ENCODE measurements at regions not wholly inside any gene's neighbourhood (a gene's known extent, or its start where the extent isn't known, plus 50 kb on each side); places are given as distances from the start of the nearest gene placed in this dataset.

- DNase-seq, result no peak
These were observed 113.5 kb upstream of the ZNF678 start for GRCh38 chr1:227449741-227450441.

- peak; percentile 15 for DNase-seq
These were observed 114.3 kb upstream of the ZNF678 start for GRCh38 chr1:227449051-227449450.

GRCh38 chr1:227447531-227447990, 115.8 kb upstream of the ZNF678 start:
- DNase-seq, result no peak

- DNase-seq, result no peak
These were observed 117.6 kb upstream of the ZNF678 start for GRCh38 chr1:227445746-227446145.

GRCh38 chr1:227445092-227445674, 118.2 kb upstream of the ZNF678 start:
- DNase-seq, result no peak

DNA sequence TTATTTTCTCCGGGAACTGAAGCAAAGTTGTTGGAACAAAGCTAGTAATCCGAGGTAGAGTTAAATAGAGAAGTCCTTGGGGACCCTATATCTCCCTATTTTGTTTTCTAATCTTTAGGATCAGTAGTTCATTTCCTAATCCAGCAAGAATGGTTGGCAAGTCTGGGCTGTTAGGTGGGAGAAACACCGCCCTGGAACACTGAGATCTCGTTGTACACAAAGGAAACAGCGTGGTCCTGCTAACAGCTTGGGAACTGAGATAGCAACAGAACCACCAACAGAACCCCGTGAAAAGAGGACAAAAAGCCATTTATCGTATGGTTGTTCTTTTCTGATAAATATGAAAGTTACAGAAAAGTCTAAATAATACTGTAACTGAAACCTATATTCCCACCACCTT, 121.9 kb upstream of the CDC42BPA start:
- no peak for DNase-seq

- DNase-seq, result peak; percentile 84
These were observed 119.3 kb upstream of the CDC42BPA start for GRCh38 chr1:227437495-227438008.

DNA sequence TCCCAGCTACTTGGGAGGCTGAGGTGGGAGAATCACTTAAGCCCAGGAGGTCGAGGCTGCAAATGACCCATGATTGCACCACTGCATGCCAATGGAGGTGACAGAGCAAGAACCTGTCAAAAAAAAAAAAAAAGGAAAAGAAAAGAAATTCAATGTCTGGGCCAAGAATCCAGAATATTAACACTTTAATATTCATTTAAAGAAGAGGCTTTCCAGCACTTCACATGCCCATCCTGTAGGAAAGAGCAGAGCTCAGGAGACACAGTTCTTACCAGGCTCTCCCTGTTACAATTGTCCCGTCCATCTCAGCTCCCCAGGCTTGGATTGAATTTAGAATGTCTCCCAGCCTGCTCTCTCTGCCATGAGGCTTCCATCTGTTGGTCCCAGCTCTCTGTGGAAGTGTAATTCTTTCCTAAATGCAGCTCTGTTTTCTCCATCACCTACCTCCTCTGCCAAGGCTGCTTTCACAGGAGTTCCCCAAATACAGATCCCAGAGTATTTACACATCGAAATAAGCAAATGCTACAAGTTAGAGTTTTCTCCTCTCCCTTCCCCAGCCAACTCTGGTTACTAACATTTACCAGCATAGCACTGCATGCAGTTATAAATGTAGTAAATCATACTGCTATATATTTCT, 116.6 kb upstream of the CDC42BPA start:
- DNase-seq, result no peak

DNA sequence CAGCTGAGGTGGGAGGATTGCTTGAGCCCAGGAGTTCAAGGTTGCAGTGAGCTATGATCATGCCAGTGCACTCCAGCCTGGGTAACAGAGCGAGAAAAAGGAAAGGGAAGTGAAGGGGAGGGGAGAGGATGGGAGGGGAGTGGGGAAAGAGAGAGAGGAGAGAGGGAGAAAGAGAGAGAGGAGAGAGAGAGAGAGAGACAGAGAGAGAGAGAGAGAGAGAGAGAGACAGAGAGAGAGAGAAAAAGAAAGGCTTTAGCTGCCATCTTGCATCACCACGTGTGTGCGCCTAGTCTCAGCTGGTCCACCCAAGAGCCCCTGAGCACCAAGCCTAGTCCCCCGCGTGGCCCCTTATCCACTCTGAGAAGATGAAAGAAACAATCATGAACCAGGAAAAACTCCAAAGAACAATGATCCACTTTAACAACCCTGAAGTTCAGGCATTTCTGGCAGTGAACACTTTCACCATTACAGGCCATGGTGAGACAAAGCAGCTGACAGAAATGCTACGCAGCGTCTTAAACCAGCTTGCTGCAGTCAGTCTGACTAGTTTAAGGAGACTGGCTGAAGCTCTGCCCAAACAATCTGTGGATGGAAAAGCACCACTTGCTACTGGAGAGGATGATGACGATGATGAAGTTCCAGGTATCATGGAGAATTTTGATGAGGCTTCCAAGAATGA, 115.5 kb upstream of the CDC42BPA start:
- no peak for DNase-seq

DNA sequence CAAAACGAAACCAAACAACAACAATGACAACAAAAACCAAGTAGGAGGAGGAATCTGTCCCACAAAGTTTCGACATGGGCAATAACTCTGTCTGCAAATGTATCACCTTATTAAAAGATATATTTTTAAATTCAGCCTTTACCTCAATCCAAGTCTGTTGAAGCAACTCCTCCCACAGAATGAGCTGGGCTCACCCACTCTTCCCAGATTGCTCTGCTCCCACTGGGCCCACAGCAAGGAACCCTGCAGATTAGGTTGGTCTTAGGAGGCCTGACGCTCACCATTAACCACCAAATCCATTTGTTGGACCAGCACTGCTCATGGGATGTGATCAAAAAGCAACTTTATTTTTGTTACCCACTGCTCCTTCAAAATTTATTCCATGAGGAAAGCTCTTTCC, 114.7 kb upstream of the CDC42BPA start:
- DNase-seq, result no peak

DNA sequence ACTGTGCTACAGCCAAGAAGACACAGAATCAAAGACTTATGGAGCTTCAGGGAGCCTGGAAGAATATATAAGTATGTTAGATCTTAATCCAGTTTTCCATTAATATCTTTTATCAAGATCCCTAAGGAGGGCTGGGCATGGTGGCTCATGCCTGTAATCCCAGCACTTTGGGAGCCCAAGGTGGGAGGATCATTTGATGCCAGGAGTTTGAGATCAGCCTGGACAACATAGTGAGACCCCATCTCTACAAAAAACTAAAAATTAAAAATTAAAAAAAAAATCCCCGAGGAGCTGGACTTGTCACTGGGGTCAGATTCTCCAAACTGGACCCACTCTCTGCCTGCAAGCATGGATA, 113.9 kb upstream of the CDC42BPA start:
- no peak for DNase-seq

- no peak for DNase-seq
These were observed 111.4 kb upstream of the CDC42BPA start for GRCh38 chr1:227429447-227430359.

DNA sequence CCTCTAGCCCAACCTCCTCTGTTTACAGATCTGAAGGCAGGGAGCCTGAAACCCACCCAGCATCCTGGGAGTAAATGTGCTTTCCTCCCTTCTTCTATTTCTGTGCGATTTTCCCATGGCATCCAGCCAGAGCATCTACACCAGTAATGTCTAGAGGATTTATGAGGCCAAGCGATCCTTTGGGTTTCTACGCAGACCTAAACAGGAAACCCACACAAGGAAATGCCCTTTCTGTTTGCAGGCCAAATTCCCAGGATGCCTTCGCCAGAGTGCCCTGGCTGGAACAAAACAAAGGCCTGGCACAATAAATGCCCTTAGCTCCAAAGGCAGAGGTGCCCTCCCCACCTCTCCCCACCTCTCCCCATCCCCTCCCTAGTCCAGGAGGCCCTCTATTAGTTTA, 110.5 kb upstream of the CDC42BPA start:
- DNase-seq, result no peak

- DNase-seq, result no peak
These were observed 109.1 kb upstream of the CDC42BPA start for GRCh38 chr1:227427411-227427810.

DNA sequence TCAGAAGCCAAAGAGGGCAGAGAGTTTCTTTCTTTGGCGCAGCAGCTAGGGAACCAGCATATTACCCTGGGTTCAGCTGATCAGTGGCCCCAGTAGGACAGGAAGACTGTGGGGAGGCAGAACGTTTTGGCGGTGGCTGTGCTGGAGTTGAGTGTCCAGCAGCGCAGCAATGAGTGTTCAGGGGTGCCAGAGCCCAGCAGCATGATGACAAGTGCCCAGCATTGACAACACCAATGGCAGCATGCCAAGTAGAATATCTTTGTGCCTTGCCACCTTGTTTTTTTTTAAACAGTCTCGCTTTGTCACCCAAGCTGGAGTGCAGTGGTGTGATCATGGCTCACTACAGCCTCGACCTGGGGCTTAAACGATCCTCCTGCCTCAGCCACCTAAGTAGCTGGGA, 106.7 kb upstream of the CDC42BPA start:
- no peak for DNase-seq

DNA sequence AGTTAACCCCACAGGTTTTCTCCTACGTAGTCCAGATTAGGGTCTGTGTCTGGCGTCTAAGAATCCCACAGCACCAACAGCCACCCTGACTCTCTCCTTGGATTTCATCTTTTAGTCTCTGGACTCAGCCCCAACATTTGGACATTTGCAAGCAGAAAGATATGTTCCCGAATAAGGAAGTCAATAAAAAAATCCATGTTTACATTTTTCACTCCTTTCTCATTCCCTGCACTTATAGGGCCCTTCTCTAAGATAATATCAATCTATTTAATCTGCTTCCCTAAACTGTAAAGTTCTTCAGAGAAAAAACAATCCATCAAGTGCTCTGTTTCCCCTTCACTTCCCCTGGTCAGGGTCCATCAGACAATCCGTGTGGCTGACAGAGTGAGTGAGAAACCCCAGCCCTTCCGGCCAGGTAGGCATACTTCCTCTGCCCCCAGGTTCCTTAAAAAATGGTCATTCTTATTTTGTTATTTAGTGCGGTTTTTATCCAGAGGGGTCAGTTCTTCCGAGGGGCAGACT, 105.9 kb upstream of the CDC42BPA start:
- no peak for DNase-seq

DNA sequence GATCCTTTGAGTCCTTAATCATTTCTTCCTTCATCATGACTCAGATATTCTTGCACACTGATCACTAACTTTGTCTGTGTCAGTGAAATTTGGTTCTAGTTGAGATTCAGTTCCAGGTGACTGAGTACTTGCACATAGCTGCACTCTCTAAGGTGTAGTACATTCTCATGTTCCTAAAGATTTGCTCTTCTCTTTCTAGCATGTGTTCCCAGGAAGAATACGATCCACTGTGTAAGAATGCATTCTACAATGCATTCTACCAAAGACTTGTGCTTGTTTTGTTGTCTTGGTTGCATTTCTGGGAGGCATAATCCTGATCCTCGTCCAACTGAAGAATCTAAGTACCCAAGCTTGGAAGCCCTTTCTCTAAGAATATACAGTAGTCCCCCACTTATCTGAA, 104.3 kb upstream of the CDC42BPA start:
- no peak for DNase-seq

GRCh38 chr1:227420147-227420546, 101.9 kb upstream of the CDC42BPA start:
- DNase-seq, result no peak

DNA sequence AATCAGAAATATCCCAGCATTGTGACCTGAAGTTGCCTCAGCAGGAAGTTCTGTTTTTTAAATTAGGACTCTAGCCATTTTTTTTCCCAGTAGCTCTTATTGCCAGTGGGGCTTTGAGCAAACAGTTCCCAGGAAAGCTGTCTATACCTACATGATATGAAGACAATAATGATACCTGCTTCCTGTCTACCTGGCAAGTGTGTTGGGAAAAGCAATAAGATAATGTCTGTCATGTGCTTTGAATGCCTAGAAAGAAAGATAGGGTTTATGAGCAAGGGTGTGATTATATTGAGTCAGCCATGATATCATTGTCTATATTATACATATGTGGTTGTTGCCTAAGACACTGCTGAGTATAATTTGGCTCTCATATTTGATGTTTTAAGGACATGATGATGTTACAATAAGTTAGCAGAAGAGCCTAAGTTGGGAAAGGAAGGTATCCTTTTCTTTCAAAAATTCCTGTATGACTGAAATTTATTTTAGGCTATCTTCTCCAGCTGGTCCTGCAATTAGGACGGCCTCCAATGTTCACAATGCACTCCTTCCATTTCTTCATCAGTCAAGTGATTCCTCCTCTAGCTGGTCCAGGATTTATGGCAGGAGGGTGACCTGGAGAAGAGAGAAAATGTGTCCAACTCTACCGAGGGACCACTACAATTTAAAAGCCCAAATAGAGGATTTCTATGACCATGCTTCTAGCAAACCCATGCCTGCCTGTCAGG, 99.6 kb upstream of the CDC42BPA start:
- no peak for DNase-seq

DNA sequence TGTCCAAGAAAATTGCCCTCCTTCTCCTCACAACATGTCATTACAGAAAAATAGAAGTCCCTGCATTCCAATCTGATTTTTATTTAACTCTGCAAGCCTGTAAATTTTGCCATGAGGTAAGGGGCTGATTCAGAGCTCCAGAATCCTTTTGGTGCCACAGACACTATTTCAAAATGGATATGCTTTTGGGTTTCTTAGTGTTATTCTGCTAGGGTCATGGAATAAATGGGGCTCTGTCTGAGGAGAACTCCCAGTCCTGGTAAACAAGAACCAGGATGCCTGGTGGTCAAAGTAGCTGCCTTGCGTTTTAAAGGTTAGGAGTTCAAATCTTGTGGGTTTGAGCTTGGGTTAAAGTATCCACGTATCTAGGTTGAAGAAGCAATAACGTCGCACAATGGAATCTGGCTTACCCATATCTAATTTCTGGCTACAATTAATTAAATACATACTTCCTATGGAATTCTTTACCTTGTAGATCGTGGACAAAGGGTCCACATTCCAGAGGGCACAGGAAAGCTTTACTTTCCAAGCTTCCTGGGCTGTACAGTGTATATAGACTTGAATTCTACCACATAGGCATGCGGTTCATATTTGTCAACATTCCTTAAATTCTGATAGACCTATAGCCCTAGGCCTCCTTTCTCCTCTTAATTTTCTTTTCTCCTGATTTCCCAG, 98.0 kb upstream of the CDC42BPA start:
- DNase-seq, result no peak
